ENCODE measurements at regions not wholly inside any gene's neighbourhood (a gene's known extent, or its start where the extent isn't known, plus 50 kb on each side); places are given as distances from the start of the nearest gene placed in this dataset.

DNA sequence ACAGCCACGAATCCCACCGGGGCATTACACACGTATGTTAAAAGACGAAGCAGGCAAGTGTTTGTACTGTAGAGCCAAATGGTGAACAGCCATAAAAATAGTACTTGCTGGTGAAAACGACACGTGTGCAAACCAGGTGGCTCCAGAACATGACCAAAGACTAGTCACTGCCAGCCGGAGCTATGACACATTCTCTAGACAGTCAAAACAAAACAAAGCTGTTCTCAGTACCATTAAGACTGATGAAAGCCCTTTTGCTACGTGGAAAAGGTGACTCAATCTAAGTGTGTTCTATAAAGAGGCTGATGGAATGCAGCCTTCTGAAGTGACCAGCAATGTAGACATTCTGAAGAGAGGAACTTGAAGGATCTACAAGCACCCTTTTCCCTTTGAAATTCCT, 367.7 kb upstream of the NETO1 start:
- peak; percentile 76 for DNase-seq (ENCODE audit: low read depth)

DNA sequence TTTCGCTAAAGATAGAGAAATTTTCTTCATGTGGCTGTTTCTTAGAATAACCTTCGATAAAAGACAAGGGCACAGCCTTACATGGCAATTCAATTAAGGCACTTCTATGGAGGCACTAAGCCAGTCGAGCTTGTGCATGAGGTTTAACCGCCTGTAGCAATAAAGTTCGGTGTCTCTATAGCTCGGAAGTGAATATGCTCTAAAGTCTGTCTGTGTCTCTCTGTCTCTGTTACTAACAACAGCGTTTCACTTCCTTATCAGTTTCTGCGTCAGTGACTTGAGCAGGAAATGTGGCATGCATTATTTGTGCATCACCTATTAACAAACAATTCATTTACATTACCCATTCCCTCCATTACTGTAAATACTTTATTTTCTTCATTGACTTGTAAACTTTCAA, 365.1 kb upstream of the NETO1 start:
- DNase-seq (ENCODE audit: low read depth), result no peak

DNA sequence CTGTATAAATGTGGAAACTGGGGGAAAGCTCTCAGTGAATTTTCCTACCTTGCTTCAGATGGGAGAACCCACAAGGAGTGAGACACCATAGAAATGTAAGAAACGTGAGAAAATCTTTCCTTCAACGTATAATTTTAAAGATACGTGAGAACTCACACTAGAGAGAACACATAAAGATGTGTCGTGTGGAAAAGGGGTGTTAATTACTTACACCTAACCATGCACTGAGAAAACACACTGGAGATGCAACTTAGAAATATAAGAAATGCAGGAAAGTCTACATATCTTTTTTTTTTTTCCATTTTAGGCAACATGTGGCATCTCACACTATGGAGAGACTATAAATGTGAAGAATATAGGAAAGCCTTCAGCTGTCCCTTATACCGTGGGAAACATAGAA, 352.9 kb upstream of the NETO1 start:
- no peak for DNase-seq (ENCODE audit: low read depth)

DNA sequence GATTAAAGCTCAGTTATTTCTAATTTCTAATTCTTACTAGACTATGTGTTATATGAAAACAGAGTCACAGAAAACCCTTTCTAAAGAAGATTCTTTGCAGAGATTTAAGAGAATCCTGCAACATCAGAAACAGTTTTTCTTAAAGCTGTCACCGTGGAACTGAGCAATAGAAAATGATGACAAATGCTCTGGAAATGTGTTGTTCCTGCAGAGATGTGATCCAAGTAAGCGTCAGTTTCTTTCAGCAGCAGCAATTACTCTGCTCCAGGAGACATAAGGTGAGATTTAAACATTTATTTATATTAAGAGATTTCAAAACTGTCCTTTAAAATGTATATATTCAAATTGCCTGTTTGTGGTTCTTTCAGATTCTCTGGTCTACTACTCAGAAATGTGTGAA, 350.5 kb upstream of the NETO1 start:
- no peak for DNase-seq (ENCODE audit: low read depth)

DNA sequence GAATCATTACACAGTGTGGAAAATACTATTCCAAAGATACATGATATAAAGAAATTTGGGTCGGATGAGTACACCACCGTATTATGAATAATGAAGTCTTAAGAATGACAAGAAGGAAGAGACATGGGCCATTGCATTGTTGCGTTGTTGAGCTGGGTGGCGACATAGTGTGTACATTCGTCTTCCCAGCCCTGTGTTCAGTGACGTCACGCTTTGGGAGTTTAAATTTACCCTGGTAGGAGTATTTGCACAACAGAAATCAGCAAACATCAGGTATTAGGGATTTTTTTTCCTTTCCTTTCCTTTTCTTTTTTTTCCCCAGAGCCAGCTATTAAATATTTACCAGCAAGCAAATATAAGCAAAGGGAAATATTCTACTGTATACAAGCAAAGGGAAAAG, 347.2 kb upstream of the NETO1 start:
- DNase-seq (ENCODE audit: low read depth), result no peak

DNA sequence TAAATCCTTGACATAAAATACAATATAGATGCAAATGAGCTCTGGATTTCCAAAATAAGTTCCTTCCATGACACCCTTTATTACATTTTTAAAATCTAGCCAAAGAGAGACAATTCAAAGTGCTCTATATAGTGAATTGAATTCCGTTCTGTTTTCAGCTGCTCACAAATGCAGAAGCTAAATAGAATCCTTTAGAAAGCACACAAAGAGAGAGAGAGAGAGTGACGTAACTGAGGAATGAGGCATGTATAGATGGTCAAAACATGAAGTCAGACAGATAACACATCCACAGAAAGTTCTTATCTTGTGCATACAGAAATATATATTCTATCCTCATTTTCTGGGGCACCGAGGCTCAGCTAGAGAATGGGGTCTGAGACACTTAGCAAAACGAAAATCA, 344.7 kb upstream of the NETO1 start:
- DNase-seq (ENCODE audit: low read depth), result no peak

DNA sequence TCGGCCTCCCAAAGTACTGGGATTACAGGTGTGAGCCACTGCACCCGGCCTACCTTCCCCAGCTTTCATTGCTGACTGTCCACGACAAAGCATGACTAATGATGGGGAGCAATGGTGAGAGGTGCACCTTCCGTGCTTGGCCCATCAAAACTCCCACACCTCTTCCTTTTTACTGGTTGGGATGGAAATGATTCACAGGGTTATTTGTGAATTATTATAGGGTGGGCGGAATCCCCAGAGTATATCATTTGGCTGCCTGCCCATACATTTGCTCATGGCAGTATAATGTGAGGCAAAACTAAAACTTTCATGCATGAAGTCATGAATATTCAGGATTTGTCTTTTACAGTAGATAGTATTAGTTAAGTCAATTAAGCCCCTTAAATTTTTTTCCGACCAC, 334.2 kb upstream of the NETO1 start:
- DNase-seq (ENCODE audit: low read depth), result no peak

DNA sequence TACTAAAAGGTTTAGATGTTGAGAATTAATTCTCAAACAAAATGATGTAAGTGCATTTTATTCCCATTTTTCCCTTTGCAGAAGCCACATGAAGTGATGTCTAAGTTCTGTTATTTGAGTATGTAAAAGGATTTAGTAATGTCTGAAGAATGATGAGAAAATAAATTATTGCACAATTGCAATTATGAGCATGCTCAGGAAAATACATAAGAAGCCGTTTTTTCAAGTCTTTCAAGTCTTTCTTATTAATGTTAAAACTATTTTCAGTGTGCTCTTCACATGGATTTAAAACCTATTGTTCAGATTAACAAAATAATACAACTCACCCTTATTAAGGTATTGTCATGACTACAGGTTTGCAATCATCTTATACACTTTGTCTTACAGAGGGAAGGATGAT, 331.4 kb upstream of the NETO1 start:
- peak; percentile 61 for DNase-seq (ENCODE audit: low read depth)

DNA sequence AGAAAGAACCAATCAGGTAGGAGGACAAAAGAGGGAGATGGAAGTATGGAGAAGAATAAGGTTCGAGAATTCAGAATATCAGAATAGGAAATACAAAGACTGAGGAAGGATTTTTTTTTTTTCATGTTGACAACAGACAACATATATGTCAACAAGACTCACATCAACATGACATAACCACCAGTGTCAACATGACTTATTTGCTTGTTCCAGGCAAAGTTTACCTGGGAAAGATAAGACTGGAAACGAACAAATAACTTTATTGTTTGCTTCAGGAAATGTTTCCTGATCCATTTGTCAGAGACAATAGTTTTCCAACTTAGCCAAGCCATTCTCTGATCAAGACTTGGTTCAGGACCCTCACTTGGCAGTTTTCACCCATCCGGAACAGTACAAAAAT, 321.9 kb upstream of the NETO1 start:
- DNase-seq (ENCODE audit: low read depth), result no peak

DNA sequence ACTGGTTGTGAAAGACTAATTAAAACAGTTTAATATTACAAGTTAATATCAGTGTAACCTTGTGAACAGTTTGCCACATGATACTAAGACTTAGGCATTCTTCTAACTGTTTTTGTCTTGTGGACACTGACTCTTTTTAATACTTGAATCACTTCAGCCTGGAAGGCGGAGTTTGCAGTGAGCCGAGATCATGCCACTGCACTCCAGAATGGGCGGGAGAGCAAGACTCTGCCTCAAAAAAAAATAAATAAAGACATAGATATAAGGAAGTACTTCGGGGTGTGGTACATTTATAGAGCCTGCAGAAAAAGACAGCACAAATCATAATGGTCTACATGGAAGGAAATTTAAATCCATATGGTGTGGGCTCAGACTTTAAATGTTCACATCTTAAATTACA, 300.4 kb upstream of the NETO1 start:
- no peak for DNase-seq (ENCODE audit: low read depth)

DNA sequence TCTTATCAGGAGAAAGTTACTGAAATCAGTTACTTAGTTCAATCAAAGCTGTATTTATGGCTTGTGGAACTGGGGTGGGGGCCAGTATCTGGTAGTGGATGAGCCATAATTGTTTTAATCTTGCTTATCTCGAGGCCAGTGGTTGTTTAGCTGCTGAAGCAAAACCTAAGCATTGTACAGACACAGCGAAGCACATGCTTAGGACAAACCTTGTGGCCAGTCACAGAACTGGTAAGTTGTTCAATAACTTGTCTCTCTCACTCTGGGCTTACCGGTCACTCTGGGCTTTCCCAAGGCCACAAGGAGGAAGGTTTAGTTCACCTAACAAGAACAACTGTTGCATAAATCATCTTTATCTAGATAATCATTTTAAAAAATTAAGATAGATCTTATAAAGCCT, 296.6 kb upstream of the NETO1 start:
- no peak for DNase-seq (ENCODE audit: low read depth)

DNA sequence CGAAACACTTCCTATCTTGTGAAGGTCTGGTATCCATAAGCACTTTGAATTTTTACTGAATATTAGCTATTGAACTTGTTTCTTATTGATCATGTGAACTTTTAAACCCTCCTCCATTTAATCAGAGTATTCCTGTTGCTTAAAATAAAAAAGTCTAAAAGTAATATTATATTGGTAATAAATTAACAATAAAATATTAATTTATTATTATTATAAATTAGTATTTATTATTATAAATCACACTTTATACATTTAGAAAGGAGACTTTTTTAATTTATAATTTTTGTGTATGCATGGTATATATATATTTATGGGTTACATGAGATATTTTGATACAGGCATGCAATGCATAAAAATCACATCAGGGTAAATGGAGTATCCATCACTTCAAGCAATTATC, 295.4 kb upstream of the NETO1 start:
- DNase-seq (ENCODE audit: low read depth), result no peak

DNA sequence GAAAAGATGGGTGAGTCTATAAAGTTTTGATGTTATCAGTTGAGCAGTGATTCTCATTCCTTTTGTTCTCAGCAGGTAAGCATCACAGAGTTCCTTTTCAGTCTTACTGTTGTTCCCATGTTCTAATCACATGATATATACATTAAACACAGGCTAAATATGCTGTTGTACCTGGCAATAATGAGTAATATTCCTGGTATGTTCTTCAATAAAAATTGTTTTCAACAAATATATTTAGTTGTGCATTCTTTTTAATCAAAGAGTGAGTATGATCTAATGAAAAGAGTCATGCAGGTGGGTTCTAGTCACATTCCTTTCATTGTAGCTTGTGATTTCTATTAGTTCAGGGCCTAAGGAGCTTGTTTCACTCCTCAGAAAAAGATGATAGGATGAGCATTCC, 288.3 kb upstream of the NETO1 start:
- DNase-seq (ENCODE audit: low read depth), result no peak

DNA sequence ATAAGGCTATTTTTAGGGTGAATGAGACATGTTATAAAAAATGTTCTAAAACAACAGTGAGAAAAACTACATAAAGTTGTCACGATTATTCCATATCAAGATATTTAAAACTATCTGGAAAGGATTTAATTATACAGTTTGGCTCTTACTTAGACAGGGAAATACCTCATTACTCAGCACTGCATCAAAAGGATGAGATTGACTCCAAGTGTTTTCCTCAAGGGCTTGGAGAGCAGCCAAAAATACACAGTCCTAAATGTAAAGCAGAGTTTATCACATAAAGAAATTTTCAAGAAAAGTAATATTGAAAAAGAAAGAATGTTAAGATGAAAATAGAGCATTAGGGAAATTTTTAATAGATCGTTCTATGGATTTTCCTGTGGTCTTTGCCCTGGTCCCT, 285.5 kb upstream of the NETO1 start:
- peak; percentile 8 for DNase-seq (ENCODE audit: low read depth)

DNA sequence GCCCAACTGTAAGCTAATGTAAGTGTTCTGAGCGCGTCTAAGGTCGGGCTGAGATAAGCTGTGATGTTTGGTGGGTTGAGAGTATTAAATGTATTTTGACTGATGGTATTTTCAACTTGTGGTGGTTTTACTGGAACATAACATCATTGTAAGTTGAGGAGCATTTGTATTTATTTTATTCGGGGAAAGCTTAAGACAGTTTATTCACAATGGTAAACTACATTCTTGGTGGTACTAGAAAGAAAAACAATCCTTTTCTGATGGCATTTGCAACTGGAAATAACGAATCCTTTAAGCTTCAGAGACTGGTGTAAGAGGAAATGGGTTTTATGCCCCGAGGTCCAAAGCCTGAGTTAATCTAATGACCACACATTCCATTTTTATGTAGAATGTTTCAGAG, 283.3 kb upstream of the NETO1 start:
- no peak for DNase-seq (ENCODE audit: low read depth)

DNA sequence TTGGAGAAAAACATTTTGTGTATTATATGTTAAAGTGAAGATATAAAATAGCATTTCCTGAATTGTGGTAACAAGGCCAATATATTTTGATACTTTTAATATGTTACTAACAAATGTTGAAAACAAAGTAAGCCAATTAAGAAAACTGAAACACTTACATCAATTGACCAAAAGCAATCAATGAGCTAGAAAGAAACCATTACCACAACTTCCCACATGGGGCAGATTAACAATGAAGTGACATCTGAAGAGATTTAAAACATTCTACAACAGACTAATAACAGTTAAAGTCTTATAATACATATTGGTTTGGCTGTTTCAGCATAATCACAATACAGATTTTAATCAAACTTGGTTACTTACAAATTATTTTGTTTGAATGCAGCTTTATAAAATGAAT, 282.4 kb upstream of the NETO1 start:
- no peak for DNase-seq (ENCODE audit: low read depth)

DNA sequence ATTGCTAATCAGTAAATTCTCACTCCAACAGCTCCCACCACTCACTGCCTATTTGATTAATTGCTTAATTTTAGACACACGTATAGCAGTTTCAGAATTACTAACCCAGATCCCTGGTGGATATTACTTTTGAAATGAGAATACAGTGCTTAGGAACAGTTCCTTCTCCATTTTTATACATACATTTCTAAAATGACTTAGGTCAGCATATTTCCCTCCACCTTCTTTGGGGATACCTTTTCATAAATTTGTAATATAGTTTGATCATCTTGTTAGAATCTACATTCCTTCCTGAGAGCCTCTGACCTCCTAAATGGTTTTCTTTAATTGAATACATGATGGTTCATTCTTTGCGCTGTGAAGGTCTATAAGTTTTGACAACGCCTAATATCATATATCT, 279.8 kb upstream of the NETO1 start:
- DNase-seq (ENCODE audit: low read depth), result no peak

DNA sequence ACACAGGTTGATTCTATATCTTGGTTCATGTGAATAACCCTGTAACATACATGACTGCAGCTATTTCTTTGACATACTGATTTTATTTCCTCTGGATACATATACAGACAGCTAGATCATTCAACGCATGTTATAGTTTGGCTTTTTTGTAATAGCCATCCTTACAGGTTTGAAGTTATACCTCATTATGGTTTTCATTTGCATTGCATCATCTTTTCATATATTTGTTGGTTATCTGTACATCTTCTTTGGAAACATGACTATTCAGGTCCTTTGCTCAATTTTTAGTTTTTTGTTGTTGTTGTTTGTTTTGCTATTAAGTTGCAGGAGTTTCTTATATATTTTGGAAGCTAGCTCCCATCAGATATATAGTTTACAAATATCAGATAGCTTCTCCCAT, 276.2 kb upstream of the NETO1 start:
- no peak for DNase-seq (ENCODE audit: low read depth)

DNA sequence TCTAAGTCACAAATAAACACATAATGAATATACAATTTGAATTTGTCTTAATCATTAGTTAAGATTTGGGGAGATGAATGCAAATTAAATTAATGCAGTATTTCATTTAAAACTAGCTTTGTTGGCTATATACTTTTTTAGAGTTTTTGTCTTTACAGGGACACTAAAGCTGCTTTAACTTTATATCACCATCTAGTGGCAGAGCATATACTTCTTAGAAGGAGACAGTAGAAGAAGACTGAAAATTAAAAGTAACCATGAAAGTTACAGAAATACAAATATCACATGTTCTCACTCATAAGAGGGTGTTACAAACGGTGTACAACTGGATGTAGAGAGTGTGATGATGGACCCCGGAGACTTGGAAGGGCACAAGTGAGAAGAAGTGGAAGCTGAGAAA, 268.3 kb upstream of the NETO1 start:
- peak; percentile 14 for DNase-seq (ENCODE audit: low read depth)

DNA sequence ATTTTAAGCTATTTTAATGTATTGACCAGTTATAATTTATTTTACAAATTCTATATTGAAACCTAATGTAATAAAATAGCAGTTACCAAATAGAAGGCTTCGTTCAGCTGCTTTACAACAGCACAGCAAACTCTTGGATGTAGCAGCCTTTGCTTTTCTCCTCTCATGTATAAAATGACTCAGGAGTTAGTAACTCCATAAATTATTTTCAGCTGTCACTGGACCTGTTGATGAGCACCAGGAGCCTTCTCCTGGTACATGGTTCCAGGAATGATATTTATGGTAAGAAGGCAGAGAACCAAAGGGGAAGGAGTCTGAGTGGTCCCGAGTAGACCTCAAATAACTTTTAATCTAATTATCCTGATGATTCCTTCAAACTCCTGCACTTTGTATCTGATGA, 256.4 kb upstream of the NETO1 start:
- DNase-seq (ENCODE audit: low read depth), result peak; percentile 21

DNA sequence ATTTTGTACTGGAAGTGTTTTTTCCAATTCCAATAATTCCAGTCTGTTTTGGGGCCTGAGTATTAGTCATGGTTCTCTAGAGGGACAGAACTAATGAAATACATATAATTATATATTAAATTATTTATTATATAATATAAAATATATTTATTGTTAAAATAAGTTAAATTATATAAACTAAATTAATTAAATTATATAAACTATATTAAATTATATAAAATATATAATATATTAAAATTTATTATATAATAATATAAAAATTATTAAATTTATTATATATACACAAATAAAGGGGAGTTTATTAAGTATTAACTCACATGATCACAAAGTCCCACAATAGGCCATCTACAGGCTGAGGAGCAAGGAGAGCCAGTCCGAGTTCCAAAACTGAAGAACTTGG, 253.4 kb upstream of the NETO1 start:
- DNase-seq (ENCODE audit: low read depth), result no peak

DNA sequence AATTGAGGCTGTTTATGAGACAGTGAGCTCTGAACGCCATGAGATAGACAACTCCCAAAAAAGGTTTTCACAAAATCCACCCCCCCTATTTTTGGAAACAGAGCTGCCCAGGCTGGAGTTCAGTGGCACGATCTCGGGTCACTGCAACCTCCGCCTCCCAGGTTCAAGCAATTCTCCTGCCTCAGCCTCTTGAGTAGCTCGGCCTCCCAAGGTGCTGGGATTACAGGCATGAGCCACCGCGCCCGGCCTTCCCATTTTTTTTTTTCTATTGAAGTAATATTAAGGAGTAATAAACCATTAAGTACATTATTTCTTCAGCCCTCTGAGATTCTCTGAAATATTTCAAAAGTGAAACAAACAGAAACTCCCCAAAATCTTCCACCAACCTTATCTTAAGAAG, 252.8 kb upstream of the NETO1 start:
- no peak for DNase-seq (ENCODE audit: low read depth)

DNA sequence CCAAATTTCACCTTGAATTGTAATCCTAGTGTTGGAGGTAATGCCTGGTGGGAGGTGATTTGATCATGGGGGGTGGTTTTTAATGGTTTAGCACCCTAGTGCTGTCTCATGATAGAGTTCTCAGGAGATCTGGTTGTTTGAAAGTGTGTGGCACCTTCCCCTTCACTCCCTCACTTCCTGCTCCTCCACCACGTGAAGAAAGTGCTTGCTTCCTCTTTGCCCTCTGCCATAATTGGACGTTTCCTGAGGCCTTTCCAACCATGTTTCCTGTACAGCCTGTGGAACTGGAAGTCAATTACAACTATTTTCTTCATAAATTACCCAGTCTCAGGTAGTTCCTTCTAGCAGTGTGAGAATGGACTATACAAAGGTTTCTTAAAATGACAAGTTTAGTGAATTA, 251.8 kb upstream of the NETO1 start:
- no peak for DNase-seq (ENCODE audit: low read depth)

DNA sequence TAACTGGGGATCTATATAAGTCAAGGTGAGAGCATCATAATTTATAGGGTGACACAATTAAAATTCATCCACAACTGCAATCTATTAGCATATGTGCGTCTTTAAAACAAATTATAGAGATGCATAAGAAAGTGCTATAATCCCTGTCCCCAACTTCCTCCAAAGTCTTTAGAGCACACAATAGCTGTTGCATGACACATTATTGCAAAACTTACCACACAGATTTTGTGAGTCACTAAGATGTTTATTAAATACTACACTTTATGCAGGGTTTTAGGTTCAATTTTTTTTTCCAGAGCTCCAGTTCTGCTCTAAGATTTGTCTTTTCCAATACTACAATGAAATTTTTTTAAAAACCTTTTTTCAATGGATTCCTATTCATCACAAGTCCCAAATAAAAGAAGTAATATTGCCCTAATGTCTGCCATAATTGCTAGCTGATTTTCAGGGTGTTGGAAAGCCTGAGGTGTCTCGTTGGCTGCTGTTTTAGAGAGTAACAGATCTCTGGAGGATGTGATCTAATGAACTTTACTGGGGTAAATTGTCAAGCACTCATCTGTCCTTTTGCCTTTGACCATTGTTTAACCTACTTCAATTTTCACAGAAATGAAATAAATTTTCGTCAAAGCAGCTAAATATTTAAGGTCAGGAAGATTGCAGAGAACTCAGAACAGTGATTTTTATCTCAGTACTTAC, 250.5 kb upstream of the NETO1 start:
- peak; percentile 71 for DNase-seq (ENCODE audit: low read depth)

DNA sequence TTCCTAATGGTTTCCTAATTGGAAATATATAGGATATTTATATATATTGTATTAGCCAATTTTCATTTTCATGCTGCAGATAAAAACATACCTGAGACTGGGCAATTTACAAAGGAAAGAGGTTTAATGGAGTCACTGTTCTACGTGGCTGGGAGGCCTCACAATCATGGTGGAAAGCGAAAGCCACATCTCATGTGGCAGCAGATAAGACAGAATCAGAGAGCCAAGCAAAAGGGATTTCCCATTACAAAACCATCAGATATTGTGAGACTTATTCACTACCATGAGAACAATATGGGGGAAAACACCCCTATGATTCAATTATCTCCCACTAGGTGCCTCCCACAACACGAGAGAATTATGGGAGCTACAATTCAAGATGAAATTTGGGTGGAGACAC, 242.5 kb upstream of the NETO1 start:
- DNase-seq (ENCODE audit: low read depth), result no peak

All from fibroblast of gingiva (primary cell).